Vagina (tissue), 2 donors: ENCODE measurements at regions not wholly inside any gene's neighbourhood (a gene's known extent, or its start where the extent isn't known, plus 50 kb on each side); places are given as distances from the start of the nearest gene placed in this dataset.

Experiments
- POLR2A ChIP-seq, 2 donors: fragments of 450-650 bp; IDR thresholded peaks; one replicate each; pipeline ENCODE4 v1.6.1; 2017; ENCODE audit warnings: antibody characterized with exemption in 2 of 2, mild to moderate bottlenecking in 2 of 2, moderate library complexity in 2 of 2
- TF ChIP-seq, protein P1 (sequence below), 3 experiments: fragments of 450-650 bp in 2 of 3; fragments of 200-600 bp in 1 of 3; sonication (generic) in 1 of 3; IDR thresholded peaks; one replicate each; pipeline ENCODE4 v1.5.1; 2017 to 2019; ENCODE audit warnings: antibody characterized with exemption in 3 of 3, mild to moderate bottlenecking in 2 of 3, moderate library complexity in 2 of 3

DNA sequence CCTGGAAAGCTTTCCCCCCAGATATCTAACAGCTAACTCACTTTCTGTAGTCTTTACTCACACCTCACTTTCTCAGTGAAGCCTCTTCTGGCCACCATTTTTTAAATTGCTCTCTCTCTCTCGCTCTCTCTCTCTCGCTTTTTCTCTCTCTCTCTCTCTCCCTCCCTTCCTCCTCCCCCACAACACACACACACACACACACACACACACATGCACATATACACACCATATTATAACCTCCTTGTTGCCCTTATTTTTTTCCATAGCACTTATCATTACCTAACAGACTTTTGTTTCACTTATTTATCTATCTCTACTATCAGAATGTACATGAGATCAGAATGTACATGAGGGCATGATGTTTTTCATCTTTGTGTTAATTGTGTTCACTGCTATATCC lies 156.8 kb downstream of the DUSP6 start:
- TF ChIP-seq, protein P1, sequence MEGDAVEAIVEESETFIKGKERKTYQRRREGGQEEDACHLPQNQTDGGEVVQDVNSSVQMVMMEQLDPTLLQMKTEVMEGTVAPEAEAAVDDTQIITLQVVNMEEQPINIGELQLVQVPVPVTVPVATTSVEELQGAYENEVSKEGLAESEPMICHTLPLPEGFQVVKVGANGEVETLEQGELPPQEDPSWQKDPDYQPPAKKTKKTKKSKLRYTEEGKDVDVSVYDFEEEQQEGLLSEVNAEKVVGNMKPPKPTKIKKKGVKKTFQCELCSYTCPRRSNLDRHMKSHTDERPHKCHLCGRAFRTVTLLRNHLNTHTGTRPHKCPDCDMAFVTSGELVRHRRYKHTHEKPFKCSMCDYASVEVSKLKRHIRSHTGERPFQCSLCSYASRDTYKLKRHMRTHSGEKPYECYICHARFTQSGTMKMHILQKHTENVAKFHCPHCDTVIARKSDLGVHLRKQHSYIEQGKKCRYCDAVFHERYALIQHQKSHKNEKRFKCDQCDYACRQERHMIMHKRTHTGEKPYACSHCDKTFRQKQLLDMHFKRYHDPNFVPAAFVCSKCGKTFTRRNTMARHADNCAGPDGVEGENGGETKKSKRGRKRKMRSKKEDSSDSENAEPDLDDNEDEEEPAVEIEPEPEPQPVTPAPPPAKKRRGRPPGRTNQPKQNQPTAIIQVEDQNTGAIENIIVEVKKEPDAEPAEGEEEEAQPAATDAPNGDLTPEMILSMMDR (IDR thresholded peaks at IDR 0.05): no peak
- no peak for TF ChIP-seq POLR2A (IDR thresholded peaks at IDR 0.05)
